ENCODE measurements at regions not wholly inside any gene's neighbourhood (a gene's known extent, or its start where the extent isn't known, plus 50 kb on each side); places are given as distances from the start of the nearest gene placed in this dataset.

DNA sequence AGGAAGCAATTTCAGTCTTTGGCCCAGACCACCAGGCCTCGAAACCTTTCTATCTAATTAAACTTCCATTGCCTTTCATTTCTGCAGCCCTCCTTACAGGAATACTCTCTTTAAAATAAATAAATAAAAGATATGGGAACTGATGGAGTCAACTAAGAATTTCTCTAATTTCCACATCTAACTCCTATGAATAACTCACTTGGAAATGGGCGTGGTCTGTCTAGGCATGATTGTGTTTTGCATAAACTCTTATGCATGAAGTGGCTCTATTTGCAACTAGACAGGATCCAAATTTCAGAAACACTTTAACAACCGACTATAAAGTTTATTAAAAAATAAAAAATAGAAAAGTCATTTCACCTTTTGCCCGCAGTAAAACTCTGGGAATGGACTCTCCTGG lies 199.5 kb downstream of the ADSS2 start:
- DNase-seq (ENCODE audit: insufficient read length) (no peak), FAIRE-seq (no peak)
- TF ChIP-seq POLR2AphosphoS5 (IDR thresholded peaks at IDR 0.05; ENCODE audit: low read depth, low read length) (no peak), POLR2A (IDR thresholded peaks at IDR 0.05; ENCODE audit: low read depth, low read length) (no peak), TAF1 (IDR thresholded peaks at IDR 0.05; ENCODE audit: borderline replicate concordance, low read depth, low read length) (no peak)

DNA sequence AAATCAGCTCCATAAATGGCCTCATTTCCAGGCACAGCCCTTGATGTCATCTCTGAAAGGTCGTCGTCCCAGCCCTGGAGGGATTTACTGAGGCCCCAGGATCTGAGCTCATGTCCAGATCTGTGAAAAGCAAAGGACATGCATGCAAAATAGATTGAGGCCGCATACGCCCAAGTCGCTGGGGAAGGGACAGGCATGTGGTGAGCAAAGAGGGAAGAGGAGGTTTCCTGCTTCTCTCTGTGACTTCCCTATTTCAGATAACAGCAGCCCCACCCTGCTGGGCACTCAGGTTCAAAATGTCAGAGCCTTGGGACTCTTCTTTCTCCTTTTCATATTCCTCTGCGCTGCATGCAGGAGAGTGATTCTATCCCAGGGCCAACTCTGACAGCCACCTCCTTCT lies 197.2 kb downstream of the ADSS2 start:
- TF ChIP-seq TAF1 (IDR thresholded peaks at IDR 0.05; ENCODE audit: borderline replicate concordance, low read depth, low read length) (no peak), POLR2A (IDR thresholded peaks at IDR 0.05; ENCODE audit: low read depth, low read length) (no peak), POLR2AphosphoS5 (IDR thresholded peaks at IDR 0.05; ENCODE audit: low read depth, low read length) (no peak)
- FAIRE-seq (no peak), DNase-seq (ENCODE audit: insufficient read length) (no peak)

DNA sequence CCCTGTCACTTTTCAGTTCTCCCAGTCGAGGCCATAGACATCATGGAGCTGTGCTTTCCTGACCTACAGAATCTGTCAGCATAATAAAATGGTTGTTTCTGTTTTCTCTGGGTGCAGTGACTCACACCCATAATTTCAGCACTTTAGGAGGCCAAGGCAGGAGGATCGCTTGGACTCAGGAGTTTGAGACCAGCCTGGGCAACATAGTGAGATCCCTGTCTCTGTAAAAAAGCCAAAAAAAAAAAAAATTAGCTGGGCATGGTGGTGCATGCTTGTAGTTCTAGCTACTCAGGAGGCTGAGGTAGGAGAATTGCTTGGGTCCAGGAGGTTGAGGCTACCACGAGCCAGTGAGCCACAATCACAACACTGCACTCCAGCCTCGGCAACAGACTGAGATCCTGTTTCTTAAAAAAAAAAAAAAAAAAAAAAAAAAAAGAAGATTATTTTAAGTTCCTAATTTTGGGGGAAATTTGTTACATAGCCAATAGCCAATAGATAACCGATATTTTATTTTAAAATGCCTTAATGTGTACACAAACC lies 196.2 kb downstream of the ADSS2 start:
- TF ChIP-seq TAF1 (IDR thresholded peaks at IDR 0.05; ENCODE audit: borderline replicate concordance, low read depth, low read length) = no peak
- TF ChIP-seq POLR2A (IDR thresholded peaks at IDR 0.05; ENCODE audit: low read depth, low read length) = no peak
- no peak for TF ChIP-seq POLR2AphosphoS5 (IDR thresholded peaks at IDR 0.05; ENCODE audit: low read depth, low read length)
- DNase-seq (ENCODE audit: insufficient read length) (no peak), FAIRE-seq (no peak)

DNA sequence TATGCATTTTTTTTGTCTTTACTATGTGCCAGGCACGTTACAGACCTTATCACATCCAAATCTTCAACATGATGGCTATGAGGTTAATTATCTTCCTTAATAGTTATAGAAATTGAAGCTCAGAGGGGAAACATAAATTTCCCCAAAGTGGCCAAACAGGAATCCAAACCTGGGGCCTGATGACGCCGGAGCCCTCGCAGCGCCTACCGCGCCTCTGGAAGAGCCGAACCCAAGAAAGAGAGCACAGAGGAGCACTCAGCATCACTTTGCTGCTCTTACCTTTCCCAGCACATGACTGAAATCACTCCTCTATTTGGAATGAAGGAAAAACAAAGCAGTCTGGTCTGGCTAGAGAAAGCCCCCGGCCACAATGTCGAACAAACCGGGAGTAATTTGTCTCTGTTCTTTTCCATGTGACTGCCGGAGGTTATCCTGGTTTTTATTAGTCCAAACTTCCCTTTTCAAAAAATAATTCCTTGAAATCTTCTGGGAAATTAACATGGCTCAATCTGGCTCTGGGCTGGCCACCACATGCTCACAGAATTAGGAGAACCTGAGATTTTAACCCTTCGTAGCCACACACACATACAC lies 195.5 kb downstream of the ADSS2 start:
- TF ChIP-seq POLR2A (IDR thresholded peaks at IDR 0.05; ENCODE audit: low read depth, low read length) (no peak), TAF1 (IDR thresholded peaks at IDR 0.05; ENCODE audit: borderline replicate concordance, low read depth, low read length) (no peak)
- no peak for FAIRE-seq
- DNase-seq (ENCODE audit: insufficient read length) = no peak

DNA sequence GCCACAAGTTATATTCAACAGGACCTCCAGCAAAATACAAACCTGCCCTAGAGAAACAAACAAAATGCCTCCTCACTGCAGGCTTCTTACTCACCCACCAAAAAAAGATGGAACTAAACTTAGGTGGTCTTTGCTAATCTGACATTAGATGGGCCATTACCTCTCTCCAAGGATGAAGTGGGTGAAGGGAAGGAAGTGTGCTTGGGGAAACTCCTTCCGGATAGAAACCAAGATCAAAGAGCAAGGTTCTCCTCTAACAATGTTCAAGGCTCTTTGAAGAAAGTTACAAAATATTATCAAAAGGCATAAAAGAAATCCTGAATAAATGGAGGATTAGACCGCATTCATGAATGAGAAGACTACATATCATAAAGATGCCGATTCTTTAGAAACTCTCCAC lies 187.5 kb downstream of the ADSS2 start:
- no peak for DNase-seq (ENCODE audit: insufficient read length)
- FAIRE-seq = no peak
- TF ChIP-seq POLR2A (IDR thresholded peaks at IDR 0.05; ENCODE audit: low read depth, low read length) (no peak), TAF1 (IDR thresholded peaks at IDR 0.05; ENCODE audit: borderline replicate concordance, low read depth, low read length) (no peak), POLR2AphosphoS5 (IDR thresholded peaks at IDR 0.05; ENCODE audit: low read depth, low read length) (no peak)

DNA sequence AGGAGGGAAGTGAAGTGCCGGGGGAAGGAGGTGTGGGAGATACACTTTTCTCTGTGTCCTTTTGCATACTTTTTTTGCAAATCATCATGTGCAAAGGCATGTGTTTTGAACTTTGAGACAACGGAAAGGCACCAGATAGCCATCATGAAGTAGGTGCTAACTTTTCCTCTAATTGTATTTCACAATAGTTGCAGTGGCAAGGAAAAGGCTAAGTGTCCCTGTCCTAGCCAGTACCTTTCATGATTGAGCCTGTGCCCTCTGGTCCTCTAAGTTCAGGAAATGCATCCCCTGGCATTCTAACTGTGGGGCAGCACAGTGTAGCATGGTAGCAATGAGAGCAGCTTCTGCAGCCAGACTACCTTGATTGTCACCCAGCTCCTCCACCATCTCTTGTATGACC lies 186.2 kb downstream of the ADSS2 start:
- FAIRE-seq (no peak), DNase-seq (ENCODE audit: insufficient read length) (no peak)
- no peak for TF ChIP-seq POLR2AphosphoS5 (IDR thresholded peaks at IDR 0.05; ENCODE audit: low read depth, low read length)
- no peak for TF ChIP-seq POLR2A (IDR thresholded peaks at IDR 0.05; ENCODE audit: low read depth, low read length)
- no peak for TF ChIP-seq TAF1 (IDR thresholded peaks at IDR 0.05; ENCODE audit: borderline replicate concordance, low read depth, low read length)

DNA sequence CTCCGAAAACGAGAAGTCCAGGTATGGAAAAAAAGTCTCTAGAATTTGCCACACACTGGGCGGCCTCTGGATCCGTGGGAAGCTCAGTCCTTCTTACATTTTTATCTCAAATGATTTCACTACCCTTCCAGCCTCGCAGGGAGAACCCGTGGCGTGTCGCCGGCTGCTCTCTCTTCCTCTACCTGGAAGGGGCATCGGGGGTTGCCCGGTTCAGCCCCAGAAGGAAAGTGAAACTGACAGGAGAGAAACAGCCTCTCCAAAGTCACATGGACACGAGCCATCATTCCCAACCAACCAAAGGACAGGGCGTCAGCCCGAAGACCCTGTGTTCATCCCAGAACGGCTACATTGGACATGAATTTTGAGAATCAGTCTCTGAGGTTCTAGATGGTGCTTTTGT lies 182.5 kb downstream of the ADSS2 start:
- no peak for FAIRE-seq
- no peak for TF ChIP-seq POLR2AphosphoS5 (IDR thresholded peaks at IDR 0.05; ENCODE audit: low read depth, low read length)
- TF ChIP-seq POLR2A (IDR thresholded peaks at IDR 0.05; ENCODE audit: low read depth, low read length) = no peak
- TF ChIP-seq TAF1 (IDR thresholded peaks at IDR 0.05; ENCODE audit: borderline replicate concordance, low read depth, low read length) = no peak

DNA sequence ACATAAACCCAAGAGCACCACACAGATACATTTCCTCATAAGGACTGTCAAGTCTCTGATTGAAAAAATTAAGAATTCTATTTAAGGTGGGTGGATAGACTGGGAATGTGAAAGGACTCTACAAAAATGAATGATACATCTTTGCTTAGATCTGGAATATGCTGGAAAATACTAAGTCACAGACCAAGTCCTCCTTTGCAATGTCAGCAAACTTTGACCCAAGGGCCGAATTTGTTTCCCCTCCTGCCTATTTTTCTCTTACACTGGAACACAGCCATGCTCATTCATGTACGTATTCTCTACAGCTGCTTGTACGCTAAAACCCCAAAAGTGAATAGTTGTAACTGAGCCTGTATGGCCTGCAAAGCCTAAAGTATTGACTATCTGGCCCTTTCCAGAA lies 180.7 kb downstream of the ADSS2 start:
- TF ChIP-seq POLR2AphosphoS5 (IDR thresholded peaks at IDR 0.05; ENCODE audit: low read depth, low read length) (no peak), POLR2A (IDR thresholded peaks at IDR 0.05; ENCODE audit: low read depth, low read length) (no peak), TAF1 (IDR thresholded peaks at IDR 0.05; ENCODE audit: borderline replicate concordance, low read depth, low read length) (no peak)
- no peak for FAIRE-seq
- no peak for DNase-seq (ENCODE audit: insufficient read length)

More for the DNA sequence above, 182.5 kb downstream of the ADSS2 start:
- no peak for DNase-seq (ENCODE audit: insufficient read length)

DNA sequence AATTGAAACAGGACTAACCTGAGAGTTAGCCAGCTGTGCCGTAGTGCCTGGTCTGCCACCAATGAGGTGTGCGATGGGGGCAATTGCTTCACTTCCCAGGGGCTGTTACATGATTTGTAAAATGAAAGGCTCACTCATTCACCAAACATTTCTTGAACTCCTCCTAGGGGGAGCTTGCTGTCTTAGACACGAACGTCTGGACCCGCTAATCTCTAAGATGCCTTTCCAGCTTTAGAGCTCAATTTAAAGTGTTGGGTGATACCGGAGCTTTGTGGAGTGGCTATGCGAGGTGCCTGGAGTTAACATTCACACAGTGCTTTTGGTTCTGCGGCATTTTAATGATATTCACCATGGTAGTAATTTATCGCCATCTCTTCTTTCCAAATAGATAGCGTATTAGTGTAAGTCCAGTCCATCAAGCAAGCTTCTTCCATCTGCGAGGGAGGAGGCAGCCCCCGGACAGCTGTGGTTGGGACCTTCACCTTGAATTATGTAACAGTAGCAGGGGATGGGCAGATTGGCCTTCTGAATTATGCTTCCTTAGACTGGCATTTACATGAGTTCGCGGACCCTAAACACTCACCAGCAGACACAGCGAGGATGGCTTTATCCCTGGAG lies 179.9 kb downstream of the ADSS2 start:
- TF ChIP-seq POLR2A (IDR thresholded peaks at IDR 0.05; ENCODE audit: low read depth, low read length) (no peak), TAF1 (IDR thresholded peaks at IDR 0.05; ENCODE audit: borderline replicate concordance, low read depth, low read length) (no peak), POLR2AphosphoS5 (IDR thresholded peaks at IDR 0.05; ENCODE audit: low read depth, low read length) (no peak)
- DNase-seq (ENCODE audit: insufficient read length) (no peak), FAIRE-seq (no peak)

DNA sequence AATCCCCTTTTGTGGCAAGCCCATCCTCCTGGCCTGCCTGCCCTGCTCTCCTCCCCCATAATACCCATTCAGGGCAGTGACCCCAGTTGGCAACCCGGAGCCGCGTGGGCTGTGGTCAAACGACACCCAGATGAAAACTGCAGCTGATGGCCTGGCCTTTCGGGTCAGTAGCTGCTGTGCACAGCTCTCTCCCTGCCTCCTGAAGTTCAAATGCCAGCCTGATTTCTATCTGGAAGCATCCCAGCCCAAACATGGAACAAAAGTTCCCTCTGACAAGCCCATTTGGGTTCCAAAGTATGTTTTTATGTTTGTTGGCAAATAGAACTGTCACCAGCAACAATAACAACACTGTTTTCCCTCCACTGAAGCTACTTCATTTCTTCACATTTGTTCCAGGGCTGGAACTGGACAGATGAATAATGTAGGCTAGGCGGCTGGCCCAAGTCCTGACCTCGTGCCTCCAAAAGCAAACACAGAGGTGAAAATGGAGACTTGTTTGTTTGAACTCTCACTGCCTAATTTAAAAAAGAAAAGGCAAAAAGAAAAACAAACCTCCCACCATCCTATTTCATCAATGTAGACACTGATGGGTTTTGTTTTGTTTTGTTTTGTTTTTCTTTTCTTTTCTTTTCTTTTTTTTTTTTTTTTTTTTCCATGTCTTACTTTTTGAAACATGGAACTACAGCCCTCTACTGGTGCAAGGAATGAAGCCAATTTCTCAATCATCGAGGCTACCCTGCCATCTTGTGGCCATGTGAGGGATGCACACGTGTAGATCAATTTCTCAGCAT lies 179.0 kb downstream of the ADSS2 start:
- TF ChIP-seq POLR2A (IDR thresholded peaks at IDR 0.05; ENCODE audit: low read depth, low read length) (no peak), TAF1 (IDR thresholded peaks at IDR 0.05; ENCODE audit: borderline replicate concordance, low read depth, low read length) (no peak), POLR2AphosphoS5 (IDR thresholded peaks at IDR 0.05; ENCODE audit: low read depth, low read length) (no peak)
- FAIRE-seq (peak; percentile 81), DNase-seq (ENCODE audit: insufficient read length) (peak; percentile 38)

DNA sequence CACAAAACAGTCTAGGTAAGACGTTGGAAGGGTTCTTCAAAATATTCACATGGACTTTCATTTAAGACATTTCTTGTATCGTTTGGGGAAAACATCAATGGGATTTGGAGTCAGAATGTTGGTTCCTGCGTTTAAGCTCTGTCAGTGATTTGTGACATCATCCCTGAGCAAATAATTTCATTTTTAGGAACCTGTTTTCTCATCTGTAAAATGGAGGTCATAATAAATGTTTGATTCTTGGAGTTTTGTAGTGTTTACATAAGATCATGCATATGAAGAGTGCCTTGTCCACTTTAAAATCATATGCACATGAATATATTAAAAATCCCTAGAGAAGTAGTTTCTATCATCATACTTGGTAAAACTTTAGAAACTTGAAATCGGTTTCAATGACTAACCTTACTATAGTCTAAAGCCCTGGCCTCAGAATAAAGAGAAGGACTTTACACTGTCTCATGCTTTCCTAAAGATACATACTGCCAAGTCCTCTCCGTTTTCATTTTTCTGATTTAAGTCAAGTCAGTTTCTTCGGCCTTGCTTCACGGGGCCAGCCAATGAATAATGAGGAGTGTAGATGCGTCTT lies 178.4 kb downstream of the ADSS2 start:
- no peak for DNase-seq (ENCODE audit: insufficient read length)
- no peak for FAIRE-seq
- no peak for TF ChIP-seq TAF1 (IDR thresholded peaks at IDR 0.05; ENCODE audit: borderline replicate concordance, low read depth, low read length)
- TF ChIP-seq POLR2AphosphoS5 (IDR thresholded peaks at IDR 0.05; ENCODE audit: low read depth, low read length) = no peak
- TF ChIP-seq POLR2A (IDR thresholded peaks at IDR 0.05; ENCODE audit: low read depth, low read length) = no peak
